A549 (cell line): ENCODE measurements at regions not wholly inside any gene's neighbourhood (a gene's known extent, or its start where the extent isn't known, plus 50 kb on each side); places are given as distances from the start of the nearest gene placed in this dataset.

Source experiments
- ATAC-seq, 2 experiments: fragments of 200-7000 bp in 1 of 2; fragments of >200 bp in 1 of 2; cut with Nextera tagmentation in 1 of 2; cut with Tn5 transposase in 1 of 2; 3 replicates each; pipeline versions ENCODE4 v1.8.0 to v1.9.1; 2018 to 2020; ENCODE audit warnings: mild to moderate bottlenecking in 1 of 2, moderate library complexity in 1 of 2
- CTCF ChIA-PET: fragments of 300-600 bp; sonication (Branson Sonifier 250); formaldehyde crosslinking; extraction: SDS; loops from one replicate; lab custom pipeline; 2021; ENCODE audit warnings: antibody characterized with exemption, inconsistent platforms; lab: Yijun Ruan, JAX
- POLR2A ChIA-PET: fragments of 350-600 bp; formaldehyde crosslinking; extraction: SDS; loops from one replicate; lab custom pipeline; 2021; ENCODE audit warnings: antibody characterized with exemption, inconsistent platforms; lab: Yijun Ruan, JAX
- DNase-seq, 2 experiments: peaks; one replicate each; pipeline versions ENCODE4 v3.0.0 to v3.0.0-alpha.2; 2011 to 2016; ENCODE audit warnings: low read depth in 1 of 2, low spot score in 1 of 2
- FAIRE-seq: peaks from 2 replicates; lab custom pipeline; 2011; peaks lifted over from hg19 to GRCh38; lab: Jason Lieb, UNC
- H3K27ac ChIP-seq, 2 experiments: fragments of >200 bp; sonication (Bioruptor Twin); formaldehyde crosslinking; 3 replicates each; pipeline ENCODE4 v1.5.1; 2016 to 2017
- H3K4me1 ChIP-seq: fragments of >200 bp; sonication (Bioruptor Twin); formaldehyde crosslinking; 3 replicates; pipeline ENCODE4 v1.6.1; 2016
- H3K4me2 ChIP-seq: fragments of >200 bp; sonication (Bioruptor Twin); formaldehyde crosslinking; 3 replicates; pipeline ENCODE4 v1.6.1; 2016
- H3K4me3 ChIP-seq: fragments of >200 bp; sonication (Bioruptor Twin); formaldehyde crosslinking; 3 replicates; pipeline ENCODE4 v1.5.1; 2016
- H3K9me3 ChIP-seq: fragments of >200 bp; sonication (Bioruptor Twin); formaldehyde crosslinking; 3 replicates; pipeline ENCODE4 v1.6.1; 2016
- BHLHE40 ChIP-seq: IDR thresholded peaks from 2 replicates; pipeline ENCODE4 v1.6.1; 2012; ENCODE audit warnings: low read depth, low read length, inconsistent platforms
- CBX2 ChIP-seq: fragments of 200-600 bp; sonication (generic); IDR thresholded peaks from 2 replicates; pipeline ENCODE4 v1.6.1; 2016; ENCODE audit warnings: low read depth, mild to moderate bottlenecking, borderline replicate concordance
- CEBPB ChIP-seq, 2 experiments: fragments of >200 bp in 1 of 2; sonication (Bioruptor Twin) in 1 of 2; formaldehyde crosslinking in 1 of 2; IDR thresholded peaks; 2 replicates each; pipeline ENCODE4 v1.6.1; 2012 to 2016
- CHD4 ChIP-seq: fragments of 200-600 bp; sonication (generic); IDR thresholded peaks from 2 replicates; pipeline ENCODE4 v1.6.1; 2016; ENCODE audit warnings: antibody characterized with exemption, mild to moderate bottlenecking, borderline replicate concordance
- EHF ChIP-seq: fragments of 250-450 bp; sonication (Bioruptor Pico); IDR thresholded peaks from 2 replicates; pipeline ENCODE4 v1.5.0; 2020; ENCODE audit warnings: mild to moderate bottlenecking
- EHMT2 ChIP-seq: fragments of 200-600 bp; sonication (generic); IDR thresholded peaks from 2 replicates; pipeline ENCODE4 v1.6.1; 2016; ENCODE audit warnings: antibody characterized with exemption, low read depth, mild to moderate bottlenecking, moderate library complexity
- FOSL2 ChIP-seq, 2 experiments: fragments of 450-650 bp in 1 of 2; fragments of >200 bp in 1 of 2; sonication (Bioruptor Twin) in 1 of 2; formaldehyde crosslinking; IDR thresholded peaks; 2 replicates each; pipeline versions ENCODE4 v1.5.0 to v1.6.1; 2016 to 2020; ENCODE audit warnings: mild to moderate bottlenecking in 1 of 2, moderate library complexity in 1 of 2
- FOXS1 ChIP-seq: fragments of 250-450 bp; sonication (Bioruptor Pico); IDR thresholded peaks from 2 replicates; pipeline ENCODE4 v1.5.0; 2020; ENCODE audit warnings: mild to moderate bottlenecking, moderate library complexity
- HDAC2 ChIP-seq: fragments of 200-600 bp; sonication (generic); IDR thresholded peaks from 2 replicates; pipeline ENCODE4 v1.6.1; 2016
- HEYL ChIP-seq: fragments of 250-450 bp; sonication (Bioruptor Pico); IDR thresholded peaks from 2 replicates; pipeline ENCODE4 v1.8.0; 2021; ENCODE audit warnings: mild to moderate bottlenecking, moderate library complexity
- HOXA7 ChIP-seq: fragments of 250-450 bp; sonication (Bioruptor Pico); IDR thresholded peaks from 2 replicates; pipeline ENCODE4 v1.5.0; 2020; ENCODE audit warnings: mild to moderate bottlenecking, moderate library complexity
- JUN ChIP-seq, 2 experiments: fragments of >200 bp; sonication (Bioruptor Twin); formaldehyde crosslinking; IDR thresholded peaks; 2 replicates in 1 of 2; 3 replicates in 1 of 2; pipeline ENCODE4 v1.6.1; 2016 to 2017
- JUNB ChIP-seq: fragments of >200 bp; sonication (Bioruptor Twin); formaldehyde crosslinking; IDR thresholded peaks from 2 replicates; pipeline ENCODE4 v1.6.1; 2016
- KDM1A ChIP-seq: fragments of 200-600 bp; sonication (generic); IDR thresholded peaks from 2 replicates; pipeline ENCODE4 v1.6.1; 2016; ENCODE audit warnings: low read depth, mild to moderate bottlenecking
- KDM5A ChIP-seq: fragments of 200-600 bp; sonication (generic); IDR thresholded peaks from 2 replicates; pipeline ENCODE4 v1.6.1; 2016; ENCODE audit warnings: antibody characterized with exemption, mild to moderate bottlenecking
- MAFK ChIP-seq: fragments of 450-650 bp; IDR thresholded peaks from 2 replicates; pipeline ENCODE4 v1.6.1; 2014; ENCODE audit not compliant: partially characterized antibody
- MAX ChIP-seq: IDR thresholded peaks from 2 replicates; pipeline ENCODE4 v1.6.1; 2012
- NR3C1 ChIP-seq: fragments of >200 bp; sonication (Bioruptor Twin); formaldehyde crosslinking; IDR thresholded peaks from 3 replicates; pipeline ENCODE4 v1.6.1; 2017
- PBX3 ChIP-seq: IDR thresholded peaks from 2 replicates; pipeline ENCODE4 v1.6.1; 2012
- RAD21 ChIP-seq, 2 experiments: fragments of >200 bp in 1 of 2; sonication (Bioruptor Twin) in 1 of 2; formaldehyde crosslinking in 1 of 2; IDR thresholded peaks in 1 of 2; conservative IDR thresholded peaks in 1 of 2; 2 replicates in 1 of 2; 3 replicates in 1 of 2; pipeline ENCODE4 v1.6.1; 2012 to 2018; ENCODE audit warnings: inconsistent platforms in 1 of 2
- RFX5 ChIP-seq: fragments of 450-650 bp; IDR thresholded peaks from 2 replicates; pipeline ENCODE4 v1.7.1; 2014; ENCODE audit warnings: antibody characterized with exemption, mild to moderate bottlenecking, moderate library complexity
- TFCP2L1 ChIP-seq: fragments of 250-450 bp; sonication (Bioruptor Pico); IDR thresholded peaks from 2 replicates; pipeline ENCODE4 v1.5.0; 2021; ENCODE audit warnings: mild to moderate bottlenecking
- ZFP36 ChIP-seq: fragments of 450-650 bp; IDR thresholded peaks from 2 replicates; pipeline ENCODE4 v1.6.1; 2014; ENCODE audit warnings: borderline replicate concordance; ENCODE audit not compliant: partially characterized antibody
- WGBS: methylation state at CpG from one replicate; pipeline ENCODE4 v1.1.6; 2017; ENCODE audit errors: missing lambda C conversion rate; 5-methylcytosine and 5-hydroxymethylcytosine counted together

- Histone ChIP-seq H3K4me3 (no peak overlapping the region), H3K9me3 (no peaks in the 10 kb centered on the region), H3K4me1 (peaks cover 19% of the 10 kb centered on the region; the same call in 2 of the 3 replicates), H3K27ac (no peak overlapping the region), H3K4me2 (no peak overlapping the region)
- ATAC-seq (no peak), DNase-seq (no peak), FAIRE-seq (no peak)
- TF ChIP-seq PBX3: no peak
- TF ChIP-seq NR3C1: no peak
- no peak for TF ChIP-seq FOSL2 (IDR thresholded peaks at IDR 0.05)
- no peak for TF ChIP-seq FOSL2 (CRISPR knock-in tag; IDR thresholded peaks at IDR 0.05)
- ChIA-PET CTCF (no interaction called here), POLR2A (no interaction called here)
- WGBS: 47% methylated on average over 1 of the region's 1 CpG
These were observed 924.6 kb upstream of the FAT3 start for GRCh38 chr11:91299980-91300379.

- ATAC-seq (no peak), DNase-seq (no peak), FAIRE-seq (no peak)
- peak overlapping the region; percentile 1; the same call in 1 of the 3 replicates for H3K4me2 ChIP-seq
- 28% methylated on average over 1 of the region's 1 CpG for WGBS
- no peak overlapping the region for H3K27ac ChIP-seq
- ChIA-PET CTCF (no interaction called here), POLR2A (no interaction called here)
- peaks cover 9% of the 10 kb centered on the region; the same call in 1 of the 3 replicates for H3K4me1 ChIP-seq
- no peak overlapping the region for H3K4me3 ChIP-seq
- no peaks in the 10 kb centered on the region for H3K9me3 ChIP-seq
- TF ChIP-seq FOSL2 (IDR thresholded peaks at IDR 0.05): no peak
- peak; percentile 47 for TF ChIP-seq FOSL2 (CRISPR knock-in tag; IDR thresholded peaks at IDR 0.05)
- TF ChIP-seq HDAC2: no peak
- peak; percentile 39 for TF ChIP-seq MAFK
- peak; percentile 33 to 60; a peak in 2 of 4 replicates for TF ChIP-seq CEBPB (IDR thresholded peaks at IDR 0.05)
- no peak for TF ChIP-seq JUNB
- TF ChIP-seq, all 56 proteins: peak for 3
These were observed 928.0 kb upstream of the FAT3 start for GRCh38 chr11:91296629-91297028.

GRCh38 chr11:91295591-91295990 is 929.0 kb upstream of the FAT3 start:
- no peak for ATAC-seq

GRCh38 chr11:91293119-91293518 is 931.5 kb upstream of the FAT3 start:
- no peak overlapping the region for H3K4me2 ChIP-seq
- H3K9me3 ChIP-seq: 0 out of 3 replicates have a peak, but pooled peaks cover 5% of the 10 kb centered on the region
- FAIRE-seq (no peak), DNase-seq (no peak), ATAC-seq (no peak)
- no peak overlapping the region for H3K4me3 ChIP-seq
- H3K27ac ChIP-seq: no peak overlapping the region
- TF ChIP-seq FOXS1 (CRISPR knock-in tag): no peak
- no peak for TF ChIP-seq KDM1A
- TF ChIP-seq RAD21 (conservative IDR thresholded peaks at IDR 0.05 in 1 of 2, IDR thresholded peaks at IDR 0.05 in 1 of 2): no peak
- TF ChIP-seq CHD4: no peak
- no peak for TF ChIP-seq EHF (CRISPR knock-in tag)
- TF ChIP-seq ZFP36: no peak
- no peak for TF ChIP-seq EHMT2
- TF ChIP-seq HOXA7 (CRISPR knock-in tag): no peak
- TF ChIP-seq KDM5A: no peak
- TF ChIP-seq MAX: no peak
- TF ChIP-seq TFCP2L1 (CRISPR knock-in tag): no peak
- TF ChIP-seq CBX2: no peak
- no peak for TF ChIP-seq BHLHE40
- POLR2A ChIA-PET: no interaction called here
- 97% methylated on average over 1 of the region's 1 CpG for WGBS
- CTCF ChIA-PET: no interaction called here
- H3K4me1 ChIP-seq: peaks cover 9% of the 10 kb centered on the region; the same call in 1 of the 3 replicates

More at GRCh38 chr11:91295591-91295990, 929.0 kb upstream of the FAT3 start:
- POLR2A ChIA-PET: no interaction called here
- 51% methylated on average over 2 of the region's 2 CpGs for WGBS
- Histone ChIP-seq H3K4me2 (no peak overlapping the region), H3K9me3 (no peaks in the 10 kb centered on the region), H3K27ac (no peak overlapping the region), H3K4me3 (no peak overlapping the region), H3K4me1 (peaks cover 9% of the 10 kb centered on the region; the same call in 1 of the 3 replicates)
- FAIRE-seq: no peak
- DNase-seq: no peak
- CTCF ChIA-PET: no interaction called here
- no peak for TF ChIP-seq TFCP2L1 (CRISPR knock-in tag)
- no peak for TF ChIP-seq RFX5
- no peak for TF ChIP-seq FOXS1 (CRISPR knock-in tag)
- no peak for TF ChIP-seq JUN (IDR thresholded peaks at IDR 0.05)
- TF ChIP-seq HEYL: no peak
